GM12892 (cell line): ENCODE measurements at regions not wholly inside any gene's neighbourhood (a gene's known extent, or its start where the extent isn't known, plus 50 kb on each side); places are given as distances from the start of the nearest gene placed in this dataset.

Source experiments
- DNase-seq: peaks from one replicate; pipeline ENCODE4 v3.0.0; 2011; ENCODE audit not compliant: insufficient read length
- FAIRE-seq: peaks from 2 replicates; lab custom pipeline; 2011; peaks lifted over from hg19 to GRCh38; lab: Jason Lieb, UNC
- POLR2A ChIP-seq: IDR thresholded peaks from 2 replicates; pipeline ENCODE4 v1.6.1; 2011; ENCODE audit warnings: low read depth, low read length, control low read depth
- POLR2AphosphoS5 ChIP-seq: IDR thresholded peaks from 2 replicates; pipeline ENCODE4 v1.6.1; 2011; ENCODE audit warnings: low read depth, low read length, control low read depth
- TAF1 ChIP-seq: IDR thresholded peaks from 2 replicates; pipeline ENCODE4 v1.6.1; 2011; ENCODE audit warnings: low read depth, mild to moderate bottlenecking, control low read depth, low read length, borderline replicate concordance

- FAIRE-seq = no peak
- DNase-seq = no peak
- TF ChIP-seq POLR2A (no peak), TAF1 (no peak), POLR2AphosphoS5 (no peak)
Measured at GRCh38 chr21:24941316-24942185, 665.7 kb downstream of the MRPL39 start.

DNA sequence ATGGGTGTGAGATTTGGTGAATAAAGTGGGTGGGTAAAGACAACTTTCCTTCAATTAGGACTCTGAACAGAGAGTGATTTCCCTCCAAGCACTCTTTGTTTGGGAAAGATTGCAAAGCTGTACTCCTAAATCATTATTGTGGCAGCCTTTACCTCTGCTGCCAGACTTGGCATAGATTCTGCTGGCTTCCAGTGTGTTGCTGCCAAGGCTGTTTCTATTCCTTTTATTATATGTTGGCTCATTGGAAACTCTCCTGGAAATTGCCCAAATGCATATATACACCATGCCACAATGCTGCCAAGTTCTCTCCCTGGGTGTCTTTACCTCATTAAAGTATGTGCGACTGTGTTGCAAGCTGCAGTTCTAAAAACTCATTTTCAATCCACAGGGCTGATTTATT, 668.0 kb downstream of the MRPL39 start:
- no peak for TF ChIP-seq TAF1
- TF ChIP-seq POLR2AphosphoS5 = no peak
- no peak for TF ChIP-seq POLR2A
- DNase-seq = no peak
- no peak for FAIRE-seq

DNA sequence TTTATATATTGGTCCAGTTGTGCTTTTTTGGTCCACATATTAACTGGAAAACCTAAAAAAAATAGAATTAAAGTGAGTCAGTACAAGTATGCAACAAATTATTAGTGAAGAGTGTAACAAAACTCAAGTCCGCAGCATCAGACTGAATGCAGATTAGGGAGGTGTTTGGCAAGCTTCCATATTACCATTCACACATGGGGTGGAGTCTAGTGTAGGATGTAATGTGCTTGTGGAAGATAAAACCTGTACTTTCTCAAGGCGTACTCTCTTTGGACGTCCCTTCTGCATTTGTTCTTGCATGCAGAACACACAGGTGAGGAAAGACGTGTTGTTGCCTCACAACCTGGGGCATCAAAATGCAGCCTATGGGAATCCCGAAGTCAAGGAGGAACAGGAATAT, 668.7 kb downstream of the MRPL39 start:
- TF ChIP-seq TAF1 (no peak), POLR2A (no peak), POLR2AphosphoS5 (no peak)
- DNase-seq (no peak), FAIRE-seq (no peak)

- FAIRE-seq = no peak
- TF ChIP-seq TAF1 (no peak), POLR2AphosphoS5 (no peak), POLR2A (no peak)
Measured at GRCh38 chr21:24935991-24936390, 671.3 kb downstream of the MRPL39 start.

DNA sequence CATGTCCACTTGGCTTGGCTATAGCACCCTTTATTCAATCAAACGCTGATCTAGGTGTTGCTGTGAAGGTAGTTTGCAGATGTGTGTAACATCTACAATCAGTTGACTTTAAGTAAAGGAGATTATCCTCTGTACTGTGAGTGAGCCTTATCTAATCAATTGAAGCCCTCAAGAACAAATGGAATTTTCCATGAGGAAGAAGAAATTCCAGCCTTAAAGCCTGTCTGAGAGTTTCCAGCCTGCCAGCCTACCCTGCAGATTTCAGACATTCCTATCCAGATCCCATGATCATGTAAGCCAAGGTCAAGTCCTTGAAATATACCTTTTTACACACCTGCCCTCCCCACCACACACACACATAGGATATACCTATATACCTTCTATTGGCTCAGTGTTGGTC, 696.7 kb downstream of the MRPL39 start:
- FAIRE-seq = no peak

More at GRCh38 chr21:24935991-24936390, 671.3 kb downstream of the MRPL39 start:
- DNase-seq = no peak

DNA sequence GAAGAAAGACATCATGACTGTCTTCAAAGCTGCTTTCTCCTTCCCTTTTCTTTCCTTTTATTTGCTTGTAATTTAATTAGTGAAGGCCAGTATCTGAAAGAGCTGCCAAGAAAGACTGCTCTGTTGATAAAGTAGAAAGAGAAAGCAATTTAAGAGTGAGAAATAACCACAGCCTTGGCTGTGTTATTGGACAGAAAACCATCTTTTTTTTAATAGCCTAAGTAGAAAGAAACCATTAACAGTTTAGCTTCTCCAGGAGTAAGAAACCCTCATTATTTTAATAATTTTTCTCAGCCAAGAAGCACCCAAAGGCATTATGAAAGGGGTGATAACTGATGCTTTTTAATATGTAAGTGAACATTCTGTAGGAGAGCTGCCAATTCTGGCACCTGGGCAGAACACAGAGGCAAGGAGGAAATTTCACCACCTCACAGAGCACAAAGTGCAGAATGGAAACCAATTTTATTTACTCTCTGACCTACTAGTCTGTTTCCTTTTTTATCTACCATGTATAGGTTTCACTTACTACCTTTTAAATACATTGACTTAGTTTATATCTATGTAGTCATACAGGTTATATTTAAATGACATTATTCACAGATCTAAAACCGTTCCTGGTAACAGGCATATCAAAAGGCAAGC, 703.2 kb downstream of the MRPL39 start:
- TF ChIP-seq POLR2A (no peak), TAF1 (no peak), POLR2AphosphoS5 (no peak)
- DNase-seq = no peak
- no peak for FAIRE-seq

More for the DNA sequence above, 696.7 kb downstream of the MRPL39 start:
- TF ChIP-seq POLR2A = no peak
- no peak for TF ChIP-seq TAF1
- no peak for TF ChIP-seq POLR2AphosphoS5
- DNase-seq = no peak

DNA sequence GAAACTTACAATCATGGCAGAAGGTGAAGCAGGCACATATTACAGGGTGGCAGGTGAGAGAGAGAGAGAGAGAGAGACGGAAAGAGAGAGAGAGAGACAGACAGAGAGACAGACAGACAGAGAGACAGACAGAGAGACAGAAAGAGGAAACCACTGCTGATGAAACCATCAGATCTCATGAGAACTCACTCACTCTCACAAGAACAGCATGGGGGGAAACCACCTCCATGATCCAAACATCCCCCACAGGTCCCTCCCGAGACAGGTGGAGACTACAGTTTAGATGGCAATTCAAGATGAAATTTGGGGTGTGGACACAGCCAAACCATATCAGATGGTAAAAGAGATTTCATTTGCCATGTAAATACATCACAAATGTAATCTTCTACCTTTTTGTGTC, 708.1 kb downstream of the MRPL39 start:
- DNase-seq (no peak), FAIRE-seq (no peak)
- TF ChIP-seq POLR2AphosphoS5 = no peak

GRCh38 chr21:24897883-24898282, 709.4 kb downstream of the MRPL39 start:
- TF ChIP-seq POLR2A (no peak), POLR2AphosphoS5 (no peak), TAF1 (no peak)
- FAIRE-seq = no peak

GRCh38 chr21:24896735-24897124, 710.6 kb downstream of the MRPL39 start:
- FAIRE-seq = no peak
- TF ChIP-seq TAF1 (no peak), POLR2AphosphoS5 (no peak), POLR2A (no peak)
- DNase-seq = no peak

More at GRCh38 chr21:24897883-24898282, 709.4 kb downstream of the MRPL39 start:
- no peak for DNase-seq

- no peak for DNase-seq
- TF ChIP-seq POLR2AphosphoS5 = no peak
- no peak for TF ChIP-seq TAF1
- no peak for TF ChIP-seq POLR2A
- FAIRE-seq = peak; percentile 82
Measured at GRCh38 chr21:24895885-24896734, 711.2 kb downstream of the MRPL39 start.

GRCh38 chr21:24894324-24894723, 713.0 kb downstream of the MRPL39 start:
- no peak for FAIRE-seq
- no peak for DNase-seq
- no peak for TF ChIP-seq POLR2A
- no peak for TF ChIP-seq POLR2AphosphoS5
- TF ChIP-seq TAF1 = no peak

- no peak for DNase-seq
- TF ChIP-seq POLR2AphosphoS5 = no peak
- no peak for TF ChIP-seq TAF1
- no peak for TF ChIP-seq POLR2A
- FAIRE-seq = no peak
Measured at GRCh38 chr21:24890021-24890420, 717.3 kb downstream of the MRPL39 start.
